GM12873 (cell line): ENCODE measurements at regions not wholly inside any gene's neighbourhood (a gene's known extent, or its start where the extent isn't known, plus 50 kb on each side); places are given as distances from the start of the nearest gene placed in this dataset.

ENCODE experiments used
- TF ChIP-seq, protein P1 (sequence below): IDR thresholded peaks from 2 replicates; pipeline ENCODE4 v1.5.1; 2012; ENCODE audit warnings: low read depth, mild to moderate bottlenecking, moderate library complexity, low read length, control low read depth; ENCODE audit not compliant: insufficient read depth; ENCODE audit errors: missing control alignments

DNA sequence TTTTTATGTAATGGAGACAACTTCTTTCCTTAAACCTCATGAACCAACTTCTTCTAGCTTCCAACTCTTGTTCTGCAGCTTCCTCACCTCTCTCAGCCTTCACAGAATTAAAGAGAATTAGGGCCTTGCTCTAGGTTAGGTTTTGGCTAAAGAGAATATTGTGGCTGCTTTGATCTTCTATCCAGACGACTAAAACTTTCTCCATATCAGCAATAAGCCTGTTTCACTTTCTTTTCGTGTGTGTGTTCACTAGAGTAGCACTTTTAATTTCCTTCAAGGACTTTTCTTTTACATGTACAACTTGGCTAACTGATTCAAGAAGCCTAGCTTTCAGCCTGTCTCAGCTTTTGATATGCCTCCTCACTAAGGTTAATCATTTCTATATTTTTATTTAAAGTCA lies 596.1 kb upstream of the NRSN1 start:
- TF ChIP-seq, protein P1, sequence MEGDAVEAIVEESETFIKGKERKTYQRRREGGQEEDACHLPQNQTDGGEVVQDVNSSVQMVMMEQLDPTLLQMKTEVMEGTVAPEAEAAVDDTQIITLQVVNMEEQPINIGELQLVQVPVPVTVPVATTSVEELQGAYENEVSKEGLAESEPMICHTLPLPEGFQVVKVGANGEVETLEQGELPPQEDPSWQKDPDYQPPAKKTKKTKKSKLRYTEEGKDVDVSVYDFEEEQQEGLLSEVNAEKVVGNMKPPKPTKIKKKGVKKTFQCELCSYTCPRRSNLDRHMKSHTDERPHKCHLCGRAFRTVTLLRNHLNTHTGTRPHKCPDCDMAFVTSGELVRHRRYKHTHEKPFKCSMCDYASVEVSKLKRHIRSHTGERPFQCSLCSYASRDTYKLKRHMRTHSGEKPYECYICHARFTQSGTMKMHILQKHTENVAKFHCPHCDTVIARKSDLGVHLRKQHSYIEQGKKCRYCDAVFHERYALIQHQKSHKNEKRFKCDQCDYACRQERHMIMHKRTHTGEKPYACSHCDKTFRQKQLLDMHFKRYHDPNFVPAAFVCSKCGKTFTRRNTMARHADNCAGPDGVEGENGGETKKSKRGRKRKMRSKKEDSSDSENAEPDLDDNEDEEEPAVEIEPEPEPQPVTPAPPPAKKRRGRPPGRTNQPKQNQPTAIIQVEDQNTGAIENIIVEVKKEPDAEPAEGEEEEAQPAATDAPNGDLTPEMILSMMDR, result no peak

DNA sequence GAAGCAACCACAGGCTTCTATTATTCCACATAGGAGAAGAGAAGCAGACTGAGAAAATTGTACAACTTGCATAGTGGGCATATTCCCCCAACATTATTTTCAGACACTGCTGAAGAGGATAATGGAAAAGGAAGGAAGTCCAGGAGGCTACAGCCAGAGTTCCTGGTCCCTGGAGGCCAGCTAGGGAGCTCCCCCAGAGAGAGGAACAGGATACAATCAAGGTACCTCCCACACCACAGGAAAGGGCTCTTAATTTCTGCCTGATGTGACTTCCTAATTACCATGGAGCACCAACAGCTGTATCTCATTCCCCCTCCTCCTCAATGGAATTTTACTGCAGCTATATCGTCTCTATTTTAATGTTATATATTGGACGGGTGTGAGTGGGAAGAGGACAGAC lies 594.3 kb upstream of the NRSN1 start:
- TF ChIP-seq, protein P1, result no peak

DNA sequence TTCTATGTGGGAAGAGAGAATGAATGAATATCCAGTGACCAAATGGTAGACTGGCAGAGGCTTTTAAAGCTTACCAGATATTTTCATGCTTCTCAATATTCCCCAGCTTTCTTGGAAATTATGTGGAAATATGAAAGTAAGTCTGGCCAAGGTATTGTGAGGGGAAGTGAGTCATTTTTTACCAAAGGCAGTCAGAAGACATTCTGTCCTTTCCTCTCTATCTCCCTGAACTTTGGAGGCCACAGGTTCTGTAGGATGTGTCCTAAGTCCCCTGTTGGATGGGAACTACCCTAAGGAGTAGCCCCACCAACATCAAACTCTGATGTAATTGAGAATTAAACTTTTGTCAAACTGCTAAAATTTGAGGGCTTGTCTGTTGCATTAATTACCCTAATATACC lies 593.8 kb upstream of the NRSN1 start:
- TF ChIP-seq, protein P1, result no peak

DNA sequence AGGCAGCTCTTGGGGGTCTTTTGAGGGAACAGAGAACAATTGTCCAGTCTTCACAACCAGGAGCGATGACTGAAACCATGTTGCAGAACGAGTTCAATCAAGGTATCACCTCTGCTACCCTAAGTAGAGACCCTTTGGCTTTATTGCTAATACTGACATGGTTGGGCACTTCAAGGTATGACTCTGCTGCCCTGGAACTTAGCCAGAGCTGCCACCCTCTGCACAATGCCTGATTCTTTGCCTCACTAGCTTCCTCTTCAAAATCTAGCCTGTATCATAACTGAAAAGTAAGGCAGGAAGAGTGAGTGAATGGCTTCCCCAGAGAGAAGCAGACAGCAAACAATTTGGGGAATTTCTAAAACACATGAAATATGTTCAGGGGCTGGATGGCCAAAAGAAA lies 592.7 kb upstream of the NRSN1 start:
- TF ChIP-seq, protein P1, result no peak

DNA sequence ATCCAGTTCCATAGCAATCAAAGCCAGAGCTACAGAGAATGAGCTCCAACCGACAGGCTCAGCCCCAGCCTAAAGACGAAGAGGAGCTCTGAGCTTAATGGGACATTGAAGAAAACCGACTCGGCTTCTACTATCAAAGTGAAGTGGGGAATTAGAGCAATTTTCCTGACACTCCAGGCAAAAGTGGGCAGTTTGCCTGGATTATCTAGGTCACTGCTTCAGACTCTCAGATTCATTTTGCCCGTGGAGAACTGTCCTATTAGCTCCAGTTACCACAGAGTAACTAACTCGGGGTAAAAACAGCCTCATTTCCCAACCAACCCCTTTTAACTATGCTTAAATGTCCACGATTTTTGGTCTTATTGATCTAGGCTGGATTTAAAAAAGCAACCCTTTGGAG lies 592.1 kb upstream of the NRSN1 start:
- TF ChIP-seq, protein P1, result no peak

DNA sequence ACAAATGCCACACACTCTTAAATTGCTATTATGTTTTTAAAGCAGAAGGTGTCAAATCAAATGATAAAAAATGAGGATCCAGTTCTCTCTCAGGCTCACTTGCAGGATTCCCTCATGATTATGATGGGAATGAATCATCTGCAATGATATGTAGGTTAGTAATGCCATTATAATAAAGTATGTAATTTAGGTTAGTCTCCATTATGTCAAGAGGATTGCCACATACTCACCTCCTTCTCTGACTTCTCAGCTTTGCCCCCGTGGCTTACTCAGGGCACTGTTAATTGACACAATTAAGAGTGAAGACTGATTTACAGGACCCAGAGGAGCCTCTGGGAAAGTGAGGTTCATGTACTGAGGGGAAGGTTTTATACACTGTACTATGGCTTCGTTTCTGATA lies 591.7 kb upstream of the NRSN1 start:
- TF ChIP-seq, protein P1, result no peak

DNA sequence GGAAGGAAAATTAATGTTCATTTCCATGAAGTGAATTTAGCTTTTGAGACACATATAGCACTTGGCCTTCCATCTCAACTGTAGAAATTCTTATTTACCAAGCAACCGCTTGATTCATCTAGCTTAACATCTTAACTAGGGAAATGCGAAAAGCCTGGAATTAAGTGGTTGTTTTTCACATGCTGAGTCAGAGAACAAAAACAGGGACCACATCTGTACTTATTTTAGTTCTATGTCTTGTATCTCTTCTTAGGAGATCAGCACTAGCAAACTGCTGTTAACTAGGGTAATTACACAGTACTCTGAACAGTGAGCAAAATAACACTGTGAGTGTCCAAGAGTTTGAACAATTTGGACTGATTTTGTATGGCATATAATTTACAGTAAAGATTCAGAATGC lies 590.9 kb upstream of the NRSN1 start:
- TF ChIP-seq, protein P1, result no peak
